Endothelial cell of umbilical vein (primary cell): ENCODE measurements at regions not wholly inside any gene's neighbourhood (a gene's known extent, or its start where the extent isn't known, plus 50 kb on each side); places are given as distances from the start of the nearest gene placed in this dataset.

Source experiments
- BruUV-seq: library from RNA; stranded (reverse); fragments of 400-500 nt; replicated peaks from 2 replicates; lab custom pipeline; 2021; lab: Mats Ljungman, UMichigan
- CTCF ChIA-PET: fragments of 300-600, 350-600 bp; sonication (Branson Sonifier 250); formaldehyde crosslinking; loops from one replicate; lab custom pipeline; 2021; ENCODE audit warnings: antibody characterized with exemption, inconsistent platforms; lab: Charles Lee
- POLR2A ChIA-PET: fragments of 300-600, 350-600 bp; sonication (Branson Sonifier 250); formaldehyde crosslinking; loops from one replicate; lab custom pipeline; 2021; ENCODE audit warnings: antibody characterized with exemption, inconsistent platforms; lab: Charles Lee
- DNase-seq: peaks from one replicate; pipeline ENCODE4 v3.0.0-alpha.2; 2011; ENCODE audit warnings: low read depth, low spot score
- FAIRE-seq: peaks from 2 replicates; lab custom pipeline; 2011; peaks lifted over from hg19 to GRCh38; lab: Jason Lieb, UNC
- H2AFZ ChIP-seq: 2 replicates; pipeline ENCODE4 v1.6.0; 2012; ENCODE audit warnings: low read depth, low read length, control low read depth, inconsistent platforms
- H3K27ac ChIP-seq: 2 replicates; pipeline ENCODE4 v1.5.1; 2011; ENCODE audit warnings: low read depth, mild to moderate bottlenecking, control low read depth, low read length, moderate library complexity; ENCODE audit not compliant: insufficient read depth
- H3K27me3 ChIP-seq, 2 experiments: 2 replicates each; pipeline versions ENCODE4 v1.6.0 to v1.6.1; 2011; ENCODE audit warnings: low read length in 2 of 2, mixed read lengths in 1 of 2; ENCODE audit not compliant: control insufficient read depth in 2 of 2, insufficient read depth in 2 of 2
- H3K36me3 ChIP-seq, 2 experiments: 2 replicates in 1 of 2; 3 replicates in 1 of 2; pipeline ENCODE4 v1.5.1; 2011; ENCODE audit warnings: low read length in 2 of 2, mild to moderate bottlenecking in 1 of 2, moderate library complexity in 1 of 2; ENCODE audit not compliant: control insufficient read depth in 2 of 2, insufficient read depth in 2 of 2; ENCODE audit errors: extremely low read depth in 1 of 2
- H3K4me1 ChIP-seq: 3 replicates; pipeline ENCODE4 v1.5.1; 2011; ENCODE audit warnings: mild to moderate bottlenecking, low read length; ENCODE audit not compliant: control insufficient read depth, insufficient read depth; ENCODE audit errors: extremely low read depth
- H3K4me2 ChIP-seq: 2 replicates; pipeline ENCODE4 v1.6.1; 2011; ENCODE audit warnings: low read length, control low read depth, mixed read lengths; ENCODE audit not compliant: insufficient read depth
- H3K4me3 ChIP-seq, 3 experiments: fragments of 200-600 bp in 1 of 3; sonication (generic), shearing (Covaris generic) in 1 of 3; replicated peaks in 1 of 3; 2 replicates each; pipeline ENCODE4 v1.5.1; 2011 to 2016; ENCODE audit warnings: control low read depth in 3 of 3, low read length in 3 of 3, mild to moderate bottlenecking in 2 of 3, inconsistent platforms in 1 of 3, low read depth in 1 of 3, moderate library complexity in 1 of 3; ENCODE audit not compliant: insufficient read depth in 1 of 3
- H3K79me2 ChIP-seq: 2 replicates; pipeline ENCODE4 v1.6.0; 2012; ENCODE audit warnings: low read length, inconsistent platforms; ENCODE audit not compliant: control insufficient read depth, insufficient read depth
- H3K9ac ChIP-seq: replicated peaks from 2 replicates; pipeline ENCODE3; 2011; ENCODE audit warnings: low read length, control low read depth; ENCODE audit not compliant: insufficient read depth; ENCODE audit errors: extremely low read depth
- H3K9me1 ChIP-seq: replicated peaks from 3 replicates; pipeline ENCODE4 v1.6.0; 2011; ENCODE audit warnings: mild to moderate bottlenecking, low read length; ENCODE audit not compliant: control insufficient read depth, insufficient read depth; ENCODE audit errors: extremely low read depth
- H3K9me3 ChIP-seq: replicated peaks from 2 replicates; pipeline ENCODE4 v1.5.1; 2012; ENCODE audit warnings: low read length, inconsistent platforms; ENCODE audit not compliant: control insufficient read depth, insufficient read depth
- H4K20me1 ChIP-seq: replicated peaks from 2 replicates; pipeline ENCODE3; 2011; ENCODE audit warnings: mild to moderate bottlenecking, low read length; ENCODE audit not compliant: control insufficient read depth, insufficient read depth; ENCODE audit errors: extremely low read depth
- CTCF ChIP-seq, 2 donors: IDR thresholded peaks; 1 replicate in 1 of 2; 2 replicates in 1 of 2; pipeline ENCODE4 v1.5.1; 2011; ENCODE audit warnings: low read length in 2 of 2, mild to moderate bottlenecking in 2 of 2, moderate library complexity in 2 of 2, control low read depth in 1 of 2, inconsistent platforms in 1 of 2, low read depth in 1 of 2; ENCODE audit not compliant: insufficient read depth in 1 of 2; ENCODE audit errors: extremely low read depth in 1 of 2
- EZH2 ChIP-seq: IDR thresholded peaks from 2 replicates; pipeline ENCODE4 v1.6.1; 2012; ENCODE audit warnings: borderline replicate concordance, low read depth, mild to moderate bottlenecking, moderate library complexity, low read length, inconsistent platforms; ENCODE audit not compliant: severe bottlenecking
- FOS ChIP-seq: IDR thresholded peaks from 2 replicates; pipeline ENCODE4 v1.6.1; 2011; ENCODE audit warnings: mild to moderate bottlenecking, low read length, moderate library complexity, borderline replicate concordance; ENCODE audit not compliant: insufficient read depth
- GATA2 ChIP-seq: IDR thresholded peaks from 2 replicates; pipeline ENCODE4 v1.7.0; 2011; ENCODE audit warnings: low read depth, mild to moderate bottlenecking, moderate library complexity, mixed read lengths, low read length; ENCODE audit not compliant: insufficient read length, insufficient read depth
- JUN ChIP-seq: IDR thresholded peaks from 2 replicates; pipeline ENCODE4 v1.6.1; 2011; ENCODE audit warnings: borderline replicate concordance, low read depth; ENCODE audit not compliant: insufficient read length, insufficient read depth
- MAX ChIP-seq: IDR thresholded peaks from 2 replicates; pipeline ENCODE4 v1.6.1; 2011; ENCODE audit not compliant: insufficient read depth, insufficient read length
- MYC ChIP-seq: IDR thresholded peaks from one replicate; pipeline ENCODE4 v1.6.1; 2011; ENCODE audit warnings: mild to moderate bottlenecking, low read depth, low read length
- POLR2A ChIP-seq: IDR thresholded peaks from 2 replicates; pipeline ENCODE4 v1.6.1; 2012; ENCODE audit warnings: low read depth, mild to moderate bottlenecking, control low read depth, low read length
- POLR2AphosphoS5 ChIP-seq: IDR thresholded peaks from 2 replicates; pipeline ENCODE4 v1.6.1; 2012; ENCODE audit warnings: low read depth, mild to moderate bottlenecking, control low read depth, low read length, moderate library complexity; ENCODE audit not compliant: insufficient read depth
- dilution Hi-C: fragments of 300-500 bp; cut with MboI; formaldehyde crosslinking; loops from one replicate; pipeline ENCODE4 v1.15.0; 2019; ENCODE audit warnings: low sequenced_read_pairs; ENCODE audit not compliant: extremely low pct_ligation_motif_present
- intact Hi-C: fragments of 100-400 bp; cut with micrococcal nuclease; formaldehyde crosslinking; loops from one replicate; pipeline ENCODE4 v1.10.0; 2022

GRCh38 chrX:10050481-10050880, 83.3 kb downstream of the CLDN34 start:
- TF ChIP-seq MYC (no peak), POLR2AphosphoS5 (no peak), CTCF (IDR thresholded peaks at IDR 0.05; ENCODE audit: extremely low read depth in 1 of 2, insufficient read depth in 1 of 2, low read depth in 1 of 2, low read length in 2 of 2) (no peak), POLR2A (no peak), JUN (no peak), EZH2 (no peak), MAX (no peak), GATA2 (no peak), FOS (no peak)
- POLR2A ChIA-PET, result no interaction called here
- no peak overlapping the region for H3K27ac ChIP-seq
- DNase-seq (peak; percentile 23), FAIRE-seq (no peak)
- H3K9me1 ChIP-seq, result no peaks in the 10 kb centered on the region
- H3K9ac ChIP-seq, result no peak overlapping the region
- BruUV-seq, result no TSS peak
- no peaks in the 10 kb centered on the region for H3K9me3 ChIP-seq
- H3K4me1 ChIP-seq, result peaks cover 66% of the 10 kb centered on the region
- H3K79me2 ChIP-seq, result peaks cover 53% of the 10 kb centered on the region
- H3K4me2 ChIP-seq, result no peak overlapping the region
- H3K4me3 ChIP-seq, result no peak overlapping the region
- CTCF ChIA-PET, result interaction anchor here (0.8 to 1.3 kb wide), 3 partner anchors 11 to 69 kb away, joined by 3 read pairs; no protein-coding TSS in a partner anchor
- dilution Hi-C loops (no loop called here), intact Hi-C loops (loop anchor here (1.0 to 2.0 kb wide), 2 partner anchors 56 to 69 kb away; no protein-coding TSS in a partner anchor)
- no peaks in the 10 kb centered on the region for H4K20me1 ChIP-seq
- peaks cover 0 to 2% of the 10 kb centered on the region in 2 experiments for H3K36me3 ChIP-seq
- no peaks in the 10 kb centered on the region for H3K27me3 ChIP-seq
- no peak overlapping the region for H2AFZ ChIP-seq
